ENCODE measurements at regions not wholly inside any gene's neighbourhood (a gene's known extent, or its start where the extent isn't known, plus 50 kb on each side); places are given as distances from the start of the nearest gene placed in this dataset.

- no peaks in the 10 kb centered on the region for H3K9me3 ChIP-seq
- no peak for ATAC-seq
- ChIA-PET CTCF (interaction anchor here (0.8 kb wide), 1 partner anchor 25 kb away, joined by 4 read pairs; no protein-coding TSS in a partner anchor), POLR2A (no interaction called here)
- no peak overlapping the region for H3K4me2 ChIP-seq
- TF ChIP-seq RNF2 (IDR thresholded peaks at IDR 0.05; ENCODE audit: borderline replicate concordance, low read depth) (no peak), SMC3 (IDR thresholded peaks at IDR 0.05) (no peak), ZC3H11A (IDR thresholded peaks at IDR 0.05) (no peak), RCOR1 (IDR thresholded peaks at IDR 0.05; ENCODE audit: low read depth, low read length) (no peak), ATOH8 (CRISPR knock-in tag; IDR thresholded peaks at IDR 0.05; ENCODE audit: low read depth) (no peak), TFCP2L1 (CRISPR knock-in tag; IDR thresholded peaks at IDR 0.05) (no peak), KDM5A (IDR thresholded peaks at IDR 0.05) (no peak), KDM1A (IDR thresholded peaks at IDR 0.05; ENCODE audit: low read depth) (no peak), FOXS1 (CRISPR knock-in tag; IDR thresholded peaks at IDR 0.05) (no peak), MAX (IDR thresholded peaks at IDR 0.05) (no peak), ZSCAN20 (CRISPR knock-in tag; IDR thresholded peaks at IDR 0.05) (no peak), PBX3 (IDR thresholded peaks at IDR 0.05) (no peak), HMGXB4 (CRISPR knock-in tag; IDR thresholded peaks at IDR 0.05; ENCODE audit: borderline replicate concordance) (no peak), CHD4 (IDR thresholded peaks at IDR 0.05; ENCODE audit: borderline replicate concordance) (no peak), FOSB (CRISPR knock-in tag; IDR thresholded peaks at IDR 0.05) (no peak), CBX2 (IDR thresholded peaks at IDR 0.05; ENCODE audit: borderline replicate concordance, low read depth) (no peak), CHD2 (IDR thresholded peaks at IDR 0.05; ENCODE audit: low read length, partially characterized antibody) (no peak), HEYL (CRISPR knock-in tag; IDR thresholded peaks at IDR 0.05) (no peak)
- H3K27ac ChIP-seq, result no peak overlapping the region
- DNase-seq (ENCODE audit: low read depth in 1 of 2, low spot score in 1 of 2), result no peak
- no peaks in the 10 kb centered on the region for H3K4me1 ChIP-seq
- WGBS (ENCODE audit: missing lambda C conversion rate), result 81% methylated on average over 8 of the region's 8 CpGs
- H3K4me3 ChIP-seq, result no peak overlapping the region
- FAIRE-seq, result no peak
Measured at GRCh38 chr15:36356978-36357601, 222.3 kb upstream of the CDIN1 start.

GRCh38 chr15:36358094-36358493 is 221.3 kb upstream of the CDIN1 start:
- WGBS (ENCODE audit: missing lambda C conversion rate), result 87% methylated on average over 2 of the region's 2 CpGs
- no peak for TF ChIP-seq HOXA7 (CRISPR knock-in tag; IDR thresholded peaks at IDR 0.05)
- no peak for TF ChIP-seq KDM1A (IDR thresholded peaks at IDR 0.05; ENCODE audit: low read depth)
- no peak for TF ChIP-seq NR3C1 (IDR thresholded peaks at IDR 0.05)
- TF ChIP-seq EHF (CRISPR knock-in tag; IDR thresholded peaks at IDR 0.05), result no peak
- no peak for TF ChIP-seq NPAS2 (CRISPR knock-in tag; IDR thresholded peaks at IDR 0.05; ENCODE audit: borderline replicate concordance)
- TF ChIP-seq POLR2AphosphoS2 (conservative IDR thresholded peaks at IDR 0.05; ENCODE audit: low read length), result no peak
- TF ChIP-seq HOXB5 (CRISPR knock-in tag; IDR thresholded peaks at IDR 0.05), result no peak
- TF ChIP-seq MAFK (IDR thresholded peaks at IDR 0.05; ENCODE audit: partially characterized antibody), result no peak
- TF ChIP-seq HEYL (CRISPR knock-in tag; IDR thresholded peaks at IDR 0.05), result no peak
- no peak for TF ChIP-seq FOXS1 (CRISPR knock-in tag; IDR thresholded peaks at IDR 0.05)
- TF ChIP-seq SREBF2 (IDR thresholded peaks at IDR 0.05), result no peak
- TF ChIP-seq RARB (CRISPR knock-in tag; IDR thresholded peaks at IDR 0.05), result no peak
- TF ChIP-seq HES2 (IDR thresholded peaks at IDR 0.05), result no peak
- TF ChIP-seq TP53 (CRISPR knock-in tag; IDR thresholded peaks at IDR 0.05), result no peak
- no peak for TF ChIP-seq CTCF (IDR thresholded peaks at IDR 0.05)
- no peak for TF ChIP-seq MYC (IDR thresholded peaks at IDR 0.05; ENCODE audit: borderline replicate concordance, low read length)
- no peak for TF ChIP-seq USF2 (IDR thresholded peaks at IDR 0.05)
- no peak for TF ChIP-seq MAX (IDR thresholded peaks at IDR 0.05)
- no peak for TF ChIP-seq POLR2A (IDR thresholded peaks at IDR 0.05; ENCODE audit: low read length)
- Histone ChIP-seq H3K27ac (no peak overlapping the region), H3K4me1 (no peaks in the 10 kb centered on the region), H3K9me3 (no peaks in the 10 kb centered on the region), H3K4me2 (no peak overlapping the region), H3K4me3 (no peak overlapping the region)
- CTCF ChIA-PET, result no interaction called here
- DNase-seq (ENCODE audit: low read depth in 1 of 2, low spot score in 1 of 2) (no peak), ATAC-seq (no peak), FAIRE-seq (no peak)
- POLR2A ChIA-PET, result no interaction called here
